Activated naive CD8-positive, alpha-beta T cell treated with anti-CD3 and anti-CD28 coated beads, Interleukin-2, amount 50 U/mL, for 24 hours (primary cell): ENCODE measurements at regions not wholly inside any gene's neighbourhood (a gene's known extent, or its start where the extent isn't known, plus 50 kb on each side); places are given as distances from the start of the nearest gene placed in this dataset.

ENCODE experiments used
- ATAC-seq: fragments of 150-1000 bp; cut with Tn5 transposase; one replicate; pipeline ENCODE4 v1.10.0; 2021
- DNase-seq: peaks from one replicate; pipeline ENCODE4 v3.0.0; 2021
- H3K27ac Mint-ChIP-seq: one replicate; pipeline ENCODE4 v1.8.0; 2021; ENCODE audit warnings: mild to moderate bottlenecking, mixed read lengths
- H3K27me3 Mint-ChIP-seq: one replicate; pipeline ENCODE4 v1.8.0; 2021; ENCODE audit warnings: mixed read lengths
- H3K36me3 Mint-ChIP-seq: one replicate; pipeline ENCODE4 v1.8.0; 2021; ENCODE audit warnings: low read depth, mixed read lengths
- H3K4me1 Mint-ChIP-seq: one replicate; pipeline ENCODE4 v1.8.0; 2021; ENCODE audit warnings: mixed read lengths
- H3K4me3 Mint-ChIP-seq: one replicate; pipeline ENCODE4 v1.8.0; 2021; ENCODE audit warnings: mild to moderate bottlenecking, moderate library complexity, mixed read lengths
- H3K9me3 Mint-ChIP-seq: one replicate; pipeline ENCODE4 v1.8.0; 2021; ENCODE audit warnings: mixed read lengths

DNA sequence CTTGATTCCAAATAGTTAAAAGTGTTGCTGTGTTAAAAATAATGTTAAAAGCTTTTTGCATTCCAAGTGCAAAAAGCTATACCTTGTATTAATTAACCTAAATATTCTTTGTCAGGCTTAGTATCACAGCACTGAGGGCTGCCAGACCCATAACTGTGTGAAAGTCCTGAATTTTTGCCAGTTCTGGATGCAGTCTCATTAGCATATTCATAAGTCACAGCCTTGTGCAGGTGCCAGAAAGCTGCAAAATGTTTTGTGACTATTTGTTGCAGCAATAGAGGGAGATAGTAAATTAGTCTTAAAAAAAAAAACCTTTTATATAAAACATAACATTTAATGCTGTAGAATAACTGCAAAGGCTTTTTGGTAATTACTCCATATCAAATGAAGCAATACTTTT lies 56.6 kb downstream of the SLITRK1 start:
- Mint-ChIP-seq H3K27me3 (no peaks in the 10 kb centered on the region), H3K9me3 (peaks cover 11% of the 10 kb centered on the region), H3K4me3 (no peak overlapping the region), H3K27ac (no peak overlapping the region), H3K4me1 (no peaks in the 10 kb centered on the region), H3K36me3 (no peaks in the 10 kb centered on the region)
- ATAC-seq (no peak), DNase-seq (no peak)

- no peak for ATAC-seq
- H3K27me3 Mint-ChIP-seq, result no peaks in the 10 kb centered on the region
- H3K27ac Mint-ChIP-seq, result no peak overlapping the region
- DNase-seq, result no peak
- H3K9me3 Mint-ChIP-seq, result peaks cover 7% of the 10 kb centered on the region
- H3K36me3 Mint-ChIP-seq, result no peaks in the 10 kb centered on the region
- H3K4me1 Mint-ChIP-seq, result no peaks in the 10 kb centered on the region
- H3K4me3 Mint-ChIP-seq, result no peak overlapping the region
Observed at GRCh38 chr13:83824560-83824959, 57.7 kb downstream of the SLITRK1 start.

GRCh38 chr13:83824120-83824519 lies 58.2 kb downstream of the SLITRK1 start:
- Mint-ChIP-seq H3K27me3 (no peaks in the 10 kb centered on the region), H3K27ac (no peak overlapping the region), H3K36me3 (no peaks in the 10 kb centered on the region), H3K9me3 (peaks cover 7% of the 10 kb centered on the region), H3K4me1 (no peaks in the 10 kb centered on the region), H3K4me3 (no peak overlapping the region)
- DNase-seq, result no peak
- no peak for ATAC-seq

DNA sequence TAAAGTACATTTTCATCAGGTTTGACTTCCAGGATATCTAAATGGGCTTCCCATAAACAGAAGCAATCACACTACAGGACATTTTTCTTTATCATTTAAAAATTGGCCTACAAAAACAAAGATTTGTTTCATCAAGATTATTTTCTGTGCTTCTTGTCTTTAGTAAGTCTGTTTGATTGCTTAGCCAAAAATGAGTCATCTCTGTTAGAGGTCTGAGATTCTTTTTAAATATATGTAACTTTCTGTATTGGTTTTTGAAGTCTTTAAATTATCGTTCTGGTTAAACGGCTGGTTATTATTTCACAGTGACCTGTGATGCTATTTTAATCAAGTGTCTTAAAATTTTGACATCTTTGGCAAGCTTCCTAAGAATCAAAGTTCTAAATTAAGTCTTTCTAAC lies 62.7 kb downstream of the SLITRK1 start:
- no peak overlapping the region for H3K4me3 Mint-ChIP-seq
- no peak for ATAC-seq
- H3K27me3 Mint-ChIP-seq, result no peaks in the 10 kb centered on the region

DNA sequence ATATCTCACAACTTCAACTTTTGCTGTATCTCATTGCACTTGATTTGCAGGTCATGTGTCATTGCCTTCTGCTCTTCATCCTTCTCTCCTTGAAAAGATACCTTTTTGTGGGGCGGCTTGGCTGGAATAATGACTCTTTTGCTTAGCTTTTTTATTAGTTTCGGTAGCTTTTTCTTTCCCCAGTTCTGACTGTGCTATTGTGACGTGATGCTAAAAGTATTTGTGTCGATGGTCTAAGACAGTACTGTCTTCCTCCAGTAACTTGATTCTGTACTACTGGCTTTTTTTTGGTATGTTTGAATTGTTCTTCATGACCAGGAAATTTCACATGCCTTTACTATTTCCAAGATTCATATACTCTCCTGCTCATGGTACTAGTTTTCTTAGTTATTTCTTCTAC lies 63.1 kb downstream of the SLITRK1 start:
- DNase-seq, result no peak

More for the DNA sequence above, 62.7 kb downstream of the SLITRK1 start:
- H3K27ac Mint-ChIP-seq, result no peak overlapping the region
- no peaks in the 10 kb centered on the region for H3K36me3 Mint-ChIP-seq
- H3K4me1 Mint-ChIP-seq, result no peaks in the 10 kb centered on the region
- DNase-seq, result no peak
- H3K9me3 Mint-ChIP-seq, result peaks cover 13% of the 10 kb centered on the region

GRCh38 chr13:83816081-83816480 lies 66.2 kb downstream of the SLITRK1 start:
- Mint-ChIP-seq H3K27ac (no peak overlapping the region), H3K27me3 (no peaks in the 10 kb centered on the region), H3K9me3 (peaks cover 13% of the 10 kb centered on the region), H3K4me3 (no peak overlapping the region), H3K4me1 (no peaks in the 10 kb centered on the region), H3K36me3 (no peaks in the 10 kb centered on the region)
- DNase-seq (no peak), ATAC-seq (no peak)

More for the DNA sequence above, 63.1 kb downstream of the SLITRK1 start:
- Mint-ChIP-seq H3K36me3 (no peaks in the 10 kb centered on the region), H3K4me1 (no peaks in the 10 kb centered on the region), H3K9me3 (peaks cover 13% of the 10 kb centered on the region), H3K27me3 (no peaks in the 10 kb centered on the region), H3K4me3 (no peak overlapping the region), H3K27ac (no peak overlapping the region)
- ATAC-seq, result no peak

DNA sequence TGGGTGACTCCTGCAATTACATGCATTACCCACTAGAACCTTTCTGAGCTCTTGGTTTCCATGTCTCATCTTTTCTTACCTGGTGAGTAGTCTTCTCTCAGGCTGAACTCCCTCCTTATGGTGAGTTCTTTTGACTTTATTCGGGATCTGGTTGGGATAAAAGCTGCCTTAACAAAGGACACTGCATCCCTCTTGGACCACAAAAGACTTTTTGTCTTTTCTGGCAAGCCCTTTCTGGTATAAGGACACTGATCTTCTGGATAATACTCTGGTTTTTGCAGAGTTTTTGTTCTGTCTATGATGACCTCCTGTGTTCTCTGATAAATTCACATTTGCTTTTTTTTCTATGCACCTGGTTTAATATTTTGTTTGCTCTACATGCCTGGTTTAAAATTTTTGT lies 66.7 kb downstream of the SLITRK1 start:
- Mint-ChIP-seq H3K9me3 (peaks cover 16% of the 10 kb centered on the region), H3K27me3 (no peaks in the 10 kb centered on the region), H3K27ac (no peak overlapping the region), H3K4me1 (no peaks in the 10 kb centered on the region), H3K4me3 (no peak overlapping the region), H3K36me3 (no peaks in the 10 kb centered on the region)
- ATAC-seq, result no peak
- DNase-seq, result no peak

DNA sequence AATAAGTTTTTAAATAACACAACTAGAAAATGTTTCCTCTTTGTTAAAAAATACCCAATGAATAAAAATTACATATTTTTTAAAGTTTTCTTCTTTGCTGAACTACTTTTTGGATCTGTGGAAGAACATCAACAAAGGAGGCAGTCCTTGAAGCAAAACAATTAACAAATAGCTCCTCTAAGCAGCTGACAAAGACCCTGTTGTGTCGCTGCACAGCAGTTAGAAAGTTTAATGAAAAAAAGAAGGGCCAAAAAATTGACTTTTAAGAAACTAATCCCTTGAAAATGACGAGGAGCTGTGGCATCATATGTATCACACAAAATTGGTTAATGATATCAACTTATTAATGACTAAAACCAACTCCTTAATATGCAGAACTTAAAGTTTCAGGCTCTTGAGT lies 72.1 kb downstream of the SLITRK1 start:
- no peaks in the 10 kb centered on the region for H3K4me1 Mint-ChIP-seq
- H3K4me3 Mint-ChIP-seq, result no peak overlapping the region
- ATAC-seq (no peak), DNase-seq (no peak)
- H3K27ac Mint-ChIP-seq, result no peak overlapping the region
- no peaks in the 10 kb centered on the region for H3K36me3 Mint-ChIP-seq
- peaks cover 9% of the 10 kb centered on the region for H3K9me3 Mint-ChIP-seq
- no peaks in the 10 kb centered on the region for H3K27me3 Mint-ChIP-seq

GRCh38 chr13:83804356-83804962 lies 77.8 kb downstream of the SLITRK1 start:
- DNase-seq (no peak), ATAC-seq (no peak)
- Mint-ChIP-seq H3K27ac (no peak overlapping the region), H3K36me3 (no peaks in the 10 kb centered on the region), H3K9me3 (peaks cover 4% of the 10 kb centered on the region), H3K4me1 (no peaks in the 10 kb centered on the region), H3K27me3 (no peaks in the 10 kb centered on the region), H3K4me3 (no peak overlapping the region)

DNA sequence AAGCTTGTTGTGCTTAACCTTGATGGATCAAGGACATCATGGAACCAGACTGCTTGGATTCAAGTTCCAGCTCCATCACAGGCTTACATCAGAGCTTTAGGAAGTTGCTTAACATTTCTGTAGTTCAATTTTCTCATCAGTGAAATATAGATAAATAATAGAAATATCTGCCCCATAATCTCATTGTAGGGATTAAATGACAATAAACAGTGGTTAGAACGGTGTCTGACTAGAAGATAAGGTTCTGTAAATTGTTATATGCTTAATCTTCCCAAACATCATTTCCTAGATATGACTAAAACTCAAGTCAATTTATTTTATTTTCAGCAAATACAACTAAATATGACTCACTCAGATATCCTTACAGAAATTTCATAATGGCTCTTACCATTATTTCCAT lies 83.5 kb downstream of the SLITRK1 start:
- H3K4me3 Mint-ChIP-seq, result no peak overlapping the region
- H3K27me3 Mint-ChIP-seq, result no peaks in the 10 kb centered on the region
- no peak for DNase-seq
- H3K9me3 Mint-ChIP-seq, result peaks cover 4% of the 10 kb centered on the region
- no peak for ATAC-seq
- H3K4me1 Mint-ChIP-seq, result no peaks in the 10 kb centered on the region
- H3K36me3 Mint-ChIP-seq, result no peaks in the 10 kb centered on the region
- H3K27ac Mint-ChIP-seq, result no peak overlapping the region

DNA sequence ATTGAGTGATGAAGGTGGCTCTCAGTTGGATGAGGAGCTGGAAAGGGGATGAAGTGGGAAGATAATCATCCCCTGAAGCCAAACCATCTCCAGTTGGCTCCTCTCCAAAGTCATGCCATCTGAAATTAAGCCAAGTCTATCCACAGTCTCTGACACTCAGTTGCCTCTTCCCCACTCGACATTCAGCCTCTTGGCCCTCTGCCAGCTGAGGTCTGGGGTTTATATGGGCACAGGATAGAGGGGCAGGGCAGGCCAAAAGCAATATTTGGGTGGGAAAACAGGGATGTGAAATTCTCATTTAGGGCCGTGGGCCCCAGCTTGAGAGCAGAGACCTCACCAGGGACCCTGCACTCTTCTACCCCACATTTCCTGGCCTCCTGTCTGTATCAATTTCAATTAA lies 85.9 kb downstream of the SLITRK1 start:
- no peak overlapping the region for H3K27ac Mint-ChIP-seq
- no peaks in the 10 kb centered on the region for H3K9me3 Mint-ChIP-seq
- ATAC-seq (no peak), DNase-seq (no peak)
- no peaks in the 10 kb centered on the region for H3K27me3 Mint-ChIP-seq
- H3K36me3 Mint-ChIP-seq, result no peaks in the 10 kb centered on the region
- H3K4me3 Mint-ChIP-seq, result no peak overlapping the region
- H3K4me1 Mint-ChIP-seq, result no peaks in the 10 kb centered on the region

DNA sequence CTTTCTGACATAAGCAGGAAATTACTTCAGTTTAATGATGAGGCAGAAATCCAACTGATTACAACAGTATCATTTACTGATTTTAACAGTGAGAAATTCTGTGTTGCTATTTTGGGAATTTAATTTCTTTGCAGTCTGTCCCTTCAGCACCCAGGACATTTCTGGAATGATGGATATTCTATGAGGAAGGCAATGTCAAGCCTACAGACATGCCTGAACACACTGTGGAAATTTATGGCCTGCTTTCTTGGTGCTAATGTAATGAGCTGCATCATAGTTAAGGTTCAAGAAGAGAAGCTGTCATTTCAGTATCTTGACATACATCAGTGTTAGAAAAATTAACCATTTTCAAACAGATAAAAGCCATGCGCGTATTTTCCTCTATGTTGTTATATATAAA lies 87.7 kb downstream of the SLITRK1 start:
- no peak overlapping the region for H3K27ac Mint-ChIP-seq
- H3K4me1 Mint-ChIP-seq, result no peaks in the 10 kb centered on the region
- no peaks in the 10 kb centered on the region for H3K9me3 Mint-ChIP-seq
- no peaks in the 10 kb centered on the region for H3K27me3 Mint-ChIP-seq
- no peak overlapping the region for H3K4me3 Mint-ChIP-seq
- no peak for DNase-seq
- H3K36me3 Mint-ChIP-seq, result no peaks in the 10 kb centered on the region
- no peak for ATAC-seq

DNA sequence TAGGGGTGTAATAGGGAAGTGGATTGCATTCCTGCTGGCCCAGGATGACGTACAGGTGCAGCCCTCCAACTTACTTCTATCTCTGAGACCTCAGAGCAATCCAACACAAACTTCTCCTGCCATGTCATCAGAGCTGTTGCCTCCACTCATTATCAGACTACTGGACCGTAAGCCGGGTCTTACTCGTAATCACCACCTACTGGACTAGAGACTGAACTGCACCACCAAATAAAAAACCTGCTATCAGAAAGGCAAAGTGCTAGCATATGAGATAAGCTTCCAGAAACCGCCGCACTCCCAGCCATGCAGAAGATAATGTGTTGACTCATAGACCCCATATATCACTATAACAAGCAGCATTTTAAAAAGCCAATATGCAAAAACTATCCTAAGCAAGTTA lies 102.0 kb downstream of the SLITRK1 start:
- Mint-ChIP-seq H3K27ac (no peak overlapping the region), H3K36me3 (no peaks in the 10 kb centered on the region), H3K9me3 (peaks cover 3% of the 10 kb centered on the region), H3K4me1 (no peaks in the 10 kb centered on the region), H3K4me3 (no peak overlapping the region), H3K27me3 (no peaks in the 10 kb centered on the region)
- ATAC-seq (no peak), DNase-seq (no peak)

DNA sequence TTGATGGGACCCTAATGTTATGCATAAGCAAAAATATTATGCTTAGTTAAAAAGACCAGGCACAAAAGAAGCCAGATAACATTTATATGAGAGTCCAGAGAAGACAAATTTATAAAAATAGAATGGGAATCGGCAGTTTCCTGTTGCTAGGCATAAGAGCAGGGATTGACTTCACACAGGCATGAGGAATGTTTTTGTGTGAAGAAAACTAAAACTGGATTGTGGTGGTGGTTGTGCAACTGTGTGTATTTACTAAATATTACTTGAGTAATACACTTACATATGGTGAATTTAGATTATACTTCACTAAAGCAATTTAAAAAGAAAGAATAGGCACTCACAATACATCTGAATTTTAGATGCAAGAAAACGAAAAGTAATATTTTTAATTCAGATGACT lies 108.3 kb downstream of the SLITRK1 start:
- Mint-ChIP-seq H3K36me3 (no peaks in the 10 kb centered on the region), H3K4me3 (no peak overlapping the region), H3K27ac (no peak overlapping the region), H3K27me3 (no peaks in the 10 kb centered on the region), H3K4me1 (no peaks in the 10 kb centered on the region), H3K9me3 (no peaks in the 10 kb centered on the region)
- no peak for ATAC-seq
- no peak for DNase-seq

GRCh38 chr13:83765796-83766195 lies 116.5 kb downstream of the SLITRK1 start:
- H3K36me3 Mint-ChIP-seq, result no peaks in the 10 kb centered on the region
- DNase-seq (no peak), ATAC-seq (no peak)
- H3K27ac Mint-ChIP-seq, result no peak overlapping the region
- H3K4me1 Mint-ChIP-seq, result no peaks in the 10 kb centered on the region
- no peak overlapping the region for H3K4me3 Mint-ChIP-seq
- H3K27me3 Mint-ChIP-seq, result no peaks in the 10 kb centered on the region
- H3K9me3 Mint-ChIP-seq, result peaks cover 5% of the 10 kb centered on the region

GRCh38 chr13:83761631-83762030 lies 120.6 kb downstream of the SLITRK1 start:
- peaks cover 4% of the 10 kb centered on the region for H3K9me3 Mint-ChIP-seq
- H3K4me1 Mint-ChIP-seq, result no peaks in the 10 kb centered on the region
- H3K4me3 Mint-ChIP-seq, result no peak overlapping the region
- DNase-seq (no peak), ATAC-seq (no peak)
- no peaks in the 10 kb centered on the region for H3K36me3 Mint-ChIP-seq
- H3K27ac Mint-ChIP-seq, result no peak overlapping the region
- no peaks in the 10 kb centered on the region for H3K27me3 Mint-ChIP-seq
